Liver (tissue), 8 donors: ENCODE measurements at regions not wholly inside any gene's neighbourhood (a gene's known extent, or its start where the extent isn't known, plus 50 kb on each side); places are given as distances from the start of the nearest gene placed in this dataset.
A peak's percentile ranks its signal among the peaks of the same experiment; 100 is the strongest.

Source experiments
- DNase-seq: peaks from one replicate; pipeline ENCODE4 v3.0.0-alpha.2; 2017; ENCODE audit warnings: low spot score
- H3K27ac ChIP-seq, 2 donors: one replicate each; pipeline ENCODE4 v1.7.0; 2013; ENCODE audit warnings: inconsistent platforms in 2 of 2, low read length in 2 of 2, control low read depth in 1 of 2, low read depth in 1 of 2, mild to moderate bottlenecking in 1 of 2
- H3K27me3 ChIP-seq, 4 donors: one replicate each; pipeline versions ENCODE4 v1.6.1 to v1.7.0; 2013; ENCODE audit warnings: low read length in 3 of 4, inconsistent platforms in 1 of 4, mild to moderate bottlenecking in 1 of 4, moderate library complexity in 1 of 4; ENCODE audit not compliant: control insufficient read depth in 4 of 4, insufficient read depth in 4 of 4
- H3K36me3 ChIP-seq, 4 donors: one replicate each; pipeline versions ENCODE4 v1.6.1 to v1.7.0; 2013; ENCODE audit warnings: low read length in 3 of 4, mild to moderate bottlenecking in 3 of 4, low read depth in 1 of 4, moderate library complexity in 1 of 4; ENCODE audit not compliant: control insufficient read depth in 4 of 4, insufficient read depth in 3 of 4
- H3K4me1 ChIP-seq, 4 donors: one replicate each; pipeline versions ENCODE4 v1.6.1 to v1.7.0; 2013; ENCODE audit warnings: low read length in 3 of 4, mild to moderate bottlenecking in 3 of 4, moderate library complexity in 1 of 4; ENCODE audit not compliant: control insufficient read depth in 4 of 4, insufficient read depth in 4 of 4
- H3K4me3 ChIP-seq, 3 donors: one replicate each; pipeline versions ENCODE4 v1.6.1 to v1.7.0; 2013; ENCODE audit warnings: low read length in 3 of 3, control low read depth in 1 of 3, low read depth in 1 of 3, mild to moderate bottlenecking in 1 of 3
- H3K9ac ChIP-seq, 2 donors: one replicate each; pipeline ENCODE4 v1.7.0; 2013; ENCODE audit warnings: low read length in 2 of 2, mild to moderate bottlenecking in 2 of 2, moderate library complexity in 2 of 2, control low read depth in 1 of 2, low read depth in 1 of 2
- H3K9me3 ChIP-seq, 4 donors: one replicate each; pipeline versions ENCODE4 v1.6.1 to v1.7.0; 2013; ENCODE audit warnings: low read length in 3 of 4; ENCODE audit not compliant: control insufficient read depth in 4 of 4
- CTCF ChIP-seq: fragments of 150-350 bp; IDR thresholded peaks from 2 replicates; pipeline ENCODE4 v1.5.1; 2017; ENCODE audit warnings: improper control_type of control experiment, low read depth, low read length; ENCODE audit not compliant: missing input control
- EGR1 ChIP-seq, 2 donors: IDR thresholded peaks; 2 replicates each; pipeline ENCODE4 v1.6.1; 2016 to 2018; ENCODE audit warnings: antibody characterized with exemption in 2 of 2, low read depth in 2 of 2
- FOXA1 ChIP-seq: IDR thresholded peaks from 2 replicates; pipeline ENCODE4 v1.6.1; 2016; ENCODE audit warnings: antibody characterized with exemption
- FOXA2 ChIP-seq: IDR thresholded peaks from 2 replicates; pipeline ENCODE4 v1.6.1; 2016; ENCODE audit warnings: antibody characterized with exemption
- GABPA ChIP-seq, 2 donors: IDR thresholded peaks in 1 of 2; conservative IDR thresholded peaks in 1 of 2; 2 replicates each; pipeline ENCODE4 v1.6.1; 2016; ENCODE audit warnings: antibody characterized with exemption in 2 of 2, mild to moderate bottlenecking in 1 of 2, moderate library complexity in 1 of 2
- HNF4A ChIP-seq, 2 donors: conservative IDR thresholded peaks; 2 replicates each; pipeline ENCODE4 v1.6.1; 2016; ENCODE audit warnings: antibody characterized with exemption in 2 of 2, mild to moderate bottlenecking in 2 of 2
- HNF4G ChIP-seq: IDR thresholded peaks from 2 replicates; pipeline ENCODE4 v1.6.1; 2016; ENCODE audit warnings: antibody characterized with exemption
- JUND ChIP-seq, 2 donors: IDR thresholded peaks; 2 replicates each; pipeline ENCODE4 v1.6.1; 2016; ENCODE audit warnings: antibody characterized with exemption in 2 of 2
- NR2F2 ChIP-seq: IDR thresholded peaks from 2 replicates; pipeline ENCODE4 v1.6.1; 2016; ENCODE audit warnings: antibody characterized with exemption
- RAD21 ChIP-seq, 2 donors: IDR thresholded peaks; 2 replicates each; pipeline ENCODE4 v1.6.1; 2016; ENCODE audit warnings: antibody characterized with exemption in 2 of 2, mild to moderate bottlenecking in 2 of 2
- RXRA ChIP-seq, 2 donors: IDR thresholded peaks; 2 replicates each; pipeline ENCODE4 v1.6.1; 2017 to 2018; ENCODE audit warnings: antibody characterized with exemption in 2 of 2, mild to moderate bottlenecking in 1 of 2
- SP1 ChIP-seq: IDR thresholded peaks from 2 replicates; pipeline ENCODE4 v1.6.1; 2018; ENCODE audit warnings: antibody characterized with exemption, mild to moderate bottlenecking
- TAF1 ChIP-seq: conservative IDR thresholded peaks from 2 replicates; pipeline ENCODE4 v1.6.1; 2016; ENCODE audit warnings: antibody characterized with exemption, mild to moderate bottlenecking
- YY1 ChIP-seq: IDR thresholded peaks from 2 replicates; pipeline ENCODE4 v1.6.1; 2016; ENCODE audit warnings: antibody characterized with exemption, mild to moderate bottlenecking
- ZBTB33 ChIP-seq: IDR thresholded peaks from 2 replicates; pipeline ENCODE4 v1.6.1; 2016; ENCODE audit warnings: antibody characterized with exemption
- WGBS: extraction: QIAGEN DNeasy Blood & Tissue Kit; methylation state at CpG from one replicate; pipeline ENCODE4 v1.1.7; 2013; 5-methylcytosine and 5-hydroxymethylcytosine counted together
- TF ChIP-seq, protein P1 (sequence below): IDR thresholded peaks from 2 replicates; pipeline ENCODE4 v1.6.1; 2016; ENCODE audit warnings: antibody characterized with exemption
- TF ChIP-seq, protein P2 (sequence below): IDR thresholded peaks from 2 replicates; pipeline ENCODE4 v1.6.1; 2016; ENCODE audit warnings: antibody characterized with exemption
- TF ChIP-seq, protein P3 (sequence below): IDR thresholded peaks from 2 replicates; pipeline ENCODE4 v1.6.1; 2016; ENCODE audit warnings: antibody characterized with exemption, mild to moderate bottlenecking
- donor health status: healthy.
- donor health status: healthy.
- donor health status: healthy.
- donor health status: healthy.
- donor health status: healthy.

DNA sequence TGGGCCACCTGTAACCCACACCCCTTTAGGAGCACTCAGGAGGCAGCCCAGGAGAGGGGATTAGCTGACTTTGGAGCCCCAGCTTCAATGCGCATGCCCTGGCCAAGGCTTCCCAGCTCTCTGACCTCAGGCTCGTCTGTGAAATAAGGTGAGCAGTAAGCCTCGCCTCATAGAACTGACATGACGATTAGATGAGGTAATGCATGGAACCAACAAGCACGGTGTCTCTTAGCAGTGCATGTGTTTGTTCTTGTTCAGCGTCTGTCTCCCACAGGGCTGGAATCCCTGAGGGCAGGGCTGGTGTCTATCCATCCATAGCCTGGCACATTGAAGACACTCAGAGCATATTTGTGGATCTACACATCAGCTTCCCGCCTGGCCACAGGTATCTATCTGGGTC lies 415.4 kb downstream of the MN1 start:
- DNase-seq = peak; percentile 25
- H3K9me3 ChIP-seq = no peaks in the 10 kb centered on the region
- no peak overlapping the region for H3K4me3 ChIP-seq
- H3K27me3 ChIP-seq = peaks cover 0 to 12% (median 0%) of the 10 kb centered on the region in 4 donors
- no peaks in the 10 kb centered on the region for H3K36me3 ChIP-seq
- no peak overlapping the region for H3K27ac ChIP-seq
- no peak for TF ChIP-seq RXRA (IDR thresholded peaks at IDR 0.05)
- TF ChIP-seq ZBTB33 = no peak
- no peak for TF ChIP-seq TAF1
- no peak for TF ChIP-seq HNF4G
- TF ChIP-seq JUND (IDR thresholded peaks at IDR 0.05) = no peak
- no peak for TF ChIP-seq GABPA (IDR thresholded peaks at IDR 0.05 in 1 of 2, conservative IDR thresholded peaks at IDR 0.05 in 1 of 2)
- TF ChIP-seq, protein P1, sequence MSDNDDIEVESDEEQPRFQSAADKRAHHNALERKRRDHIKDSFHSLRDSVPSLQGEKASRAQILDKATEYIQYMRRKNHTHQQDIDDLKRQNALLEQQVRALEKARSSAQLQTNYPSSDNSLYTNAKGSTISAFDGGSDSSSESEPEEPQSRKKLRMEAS = no peak
- no peak for TF ChIP-seq YY1
- TF ChIP-seq NR2F2 = no peak
- TF ChIP-seq RAD21 (IDR thresholded peaks at IDR 0.05) = no peak
- TF ChIP-seq CTCF = no peak
- TF ChIP-seq, protein P2, sequence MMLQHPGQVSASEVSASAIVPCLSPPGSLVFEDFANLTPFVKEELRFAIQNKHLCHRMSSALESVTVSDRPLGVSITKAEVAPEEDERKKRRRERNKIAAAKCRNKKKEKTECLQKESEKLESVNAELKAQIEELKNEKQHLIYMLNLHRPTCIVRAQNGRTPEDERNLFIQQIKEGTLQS = no peak
- no peak for TF ChIP-seq EGR1 (IDR thresholded peaks at IDR 0.05; ENCODE audit: low read depth in 2 of 2)
- TF ChIP-seq, protein P3, sequence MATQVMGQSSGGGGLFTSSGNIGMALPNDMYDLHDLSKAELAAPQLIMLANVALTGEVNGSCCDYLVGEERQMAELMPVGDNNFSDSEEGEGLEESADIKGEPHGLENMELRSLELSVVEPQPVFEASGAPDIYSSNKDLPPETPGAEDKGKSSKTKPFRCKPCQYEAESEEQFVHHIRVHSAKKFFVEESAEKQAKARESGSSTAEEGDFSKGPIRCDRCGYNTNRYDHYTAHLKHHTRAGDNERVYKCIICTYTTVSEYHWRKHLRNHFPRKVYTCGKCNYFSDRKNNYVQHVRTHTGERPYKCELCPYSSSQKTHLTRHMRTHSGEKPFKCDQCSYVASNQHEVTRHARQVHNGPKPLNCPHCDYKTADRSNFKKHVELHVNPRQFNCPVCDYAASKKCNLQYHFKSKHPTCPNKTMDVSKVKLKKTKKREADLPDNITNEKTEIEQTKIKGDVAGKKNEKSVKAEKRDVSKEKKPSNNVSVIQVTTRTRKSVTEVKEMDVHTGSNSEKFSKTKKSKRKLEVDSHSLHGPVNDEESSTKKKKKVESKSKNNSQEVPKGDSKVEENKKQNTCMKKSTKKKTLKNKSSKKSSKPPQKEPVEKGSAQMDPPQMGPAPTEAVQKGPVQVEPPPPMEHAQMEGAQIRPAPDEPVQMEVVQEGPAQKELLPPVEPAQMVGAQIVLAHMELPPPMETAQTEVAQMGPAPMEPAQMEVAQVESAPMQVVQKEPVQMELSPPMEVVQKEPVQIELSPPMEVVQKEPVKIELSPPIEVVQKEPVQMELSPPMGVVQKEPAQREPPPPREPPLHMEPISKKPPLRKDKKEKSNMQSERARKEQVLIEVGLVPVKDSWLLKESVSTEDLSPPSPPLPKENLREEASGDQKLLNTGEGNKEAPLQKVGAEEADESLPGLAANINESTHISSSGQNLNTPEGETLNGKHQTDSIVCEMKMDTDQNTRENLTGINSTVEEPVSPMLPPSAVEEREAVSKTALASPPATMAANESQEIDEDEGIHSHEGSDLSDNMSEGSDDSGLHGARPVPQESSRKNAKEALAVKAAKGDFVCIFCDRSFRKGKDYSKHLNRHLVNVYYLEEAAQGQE = no peak
- no peak for TF ChIP-seq HNF4A (conservative IDR thresholded peaks at IDR 0.05)
- no peak for TF ChIP-seq FOXA1
- TF ChIP-seq FOXA2 = no peak
- no peak for TF ChIP-seq SP1
- no peak overlapping the region for H3K9ac ChIP-seq
- H3K4me1 ChIP-seq = no peaks in the 10 kb centered on the region
- 65% methylated on average over 7 of the region's 7 CpGs for WGBS

- H3K27ac ChIP-seq = no peak overlapping the region
- H3K4me3 ChIP-seq = no peak overlapping the region
- no peaks in the 10 kb centered on the region for H3K4me1 ChIP-seq
- no peak for DNase-seq
- no peak for TF ChIP-seq GABPA (IDR thresholded peaks at IDR 0.05 in 1 of 2, conservative IDR thresholded peaks at IDR 0.05 in 1 of 2)
- no peak for TF ChIP-seq NR2F2
- TF ChIP-seq FOXA1 = no peak
- no peak for TF ChIP-seq CTCF
- no peak for TF ChIP-seq ZBTB33
- TF ChIP-seq JUND (IDR thresholded peaks at IDR 0.05) = no peak
- TF ChIP-seq, protein P2 = no peak
- no peak for TF ChIP-seq TAF1
- no peak for TF ChIP-seq RXRA (IDR thresholded peaks at IDR 0.05)
- no peak for TF ChIP-seq SP1
- no peak overlapping the region for H3K9ac ChIP-seq
- H3K9me3 ChIP-seq = no peaks in the 10 kb centered on the region
- 61% methylated on average over 6 of the region's 6 CpGs for WGBS
- peaks cover 0 to 5% (median 0%) of the 10 kb centered on the region in 4 donors for H3K27me3 ChIP-seq
- H3K36me3 ChIP-seq = no peaks in the 10 kb centered on the region
Observed at GRCh38 chr22:27387561-27387960, 414.0 kb downstream of the MN1 start.
